HepG2 (cell line): ENCODE measurements at regions not wholly inside any gene's neighbourhood (a gene's known extent, or its start where the extent isn't known, plus 50 kb on each side); places are given as distances from the start of the nearest gene placed in this dataset.

Source experiments
- ATAC-seq: fragments of 200-7000 bp; cut with Tn5 transposase; 3 replicates; pipeline ENCODE4 v1.9.1; 2020; ENCODE audit warnings: mild to moderate bottlenecking, moderate library complexity
- BruUV-seq: library from RNA; stranded (reverse); fragments of 400-500 nt; replicated peaks from 2 replicates; lab custom pipeline; 2021; lab: Mats Ljungman, UMichigan
- CTCF ChIA-PET: fragments of 300-600 bp; formaldehyde crosslinking; extraction: SDS; loops from one replicate; lab custom pipeline; 2021; ENCODE audit warnings: low total read pairs, inconsistent platforms, low intra/inter-chr PET ratio; lab: Yijun Ruan, JAX
- POLR2A ChIA-PET: fragments of 350-600 bp; sonication (Branson Sonifier 250); formaldehyde crosslinking; loops from one replicate; lab custom pipeline; 2020; ENCODE audit warnings: antibody characterized with exemption, inconsistent platforms; lab: Yijun Ruan, JAX
- DNase-seq: peaks from one replicate; pipeline ENCODE4 v3.0.0-alpha.2; 2015; ENCODE audit warnings: low spot score
- FAIRE-seq: peaks from 3 replicates; lab custom pipeline; 2011; peaks lifted over from hg19 to GRCh38; lab: Jason Lieb, UNC
- H2AFZ ChIP-seq: one replicate; pipeline ENCODE4 v1.6.1; 2011; ENCODE audit warnings: low read length, inconsistent platforms
- H3K27ac ChIP-seq: fragments of 300-600 bp; 3 replicates; pipeline ENCODE4 v1.8.0; 2011; ENCODE audit warnings: mixed run types, mild to moderate bottlenecking, mixed read lengths, low read length, inconsistent platforms; ENCODE audit not compliant: insufficient read depth; ENCODE audit errors: extremely low read length
- H3K27me3 ChIP-seq, 2 experiments: fragments of 200-600 bp in 1 of 2; 2 replicates in 1 of 2; 3 replicates in 1 of 2; pipeline versions ENCODE4 v1.6.0 to v1.8.0; 2011; ENCODE audit warnings: low read length in 2 of 2, mild to moderate bottlenecking in 2 of 2, moderate library complexity in 2 of 2, inconsistent platforms in 1 of 2; ENCODE audit not compliant: insufficient read depth in 2 of 2, control insufficient read depth in 1 of 2
- H3K36me3 ChIP-seq, 2 experiments: fragments of 200-600 bp in 1 of 2; replicated peaks in 1 of 2; 2 replicates in 1 of 2; 3 replicates in 1 of 2; pipeline versions ENCODE4 v1.5.1 to v1.8.0; 2011; ENCODE audit warnings: low read length in 2 of 2, inconsistent platforms in 1 of 2; ENCODE audit not compliant: insufficient read depth in 2 of 2, control insufficient read depth in 1 of 2
- H3K4me1 ChIP-seq: 2 replicates; pipeline ENCODE4 v1.5.1; 2012; ENCODE audit warnings: low read length, inconsistent platforms; ENCODE audit not compliant: insufficient read depth
- H3K4me2 ChIP-seq: 2 replicates; pipeline ENCODE4 v1.6.0; 2011; ENCODE audit warnings: low read depth, low read length, inconsistent platforms
- H3K4me3 ChIP-seq, 3 experiments: fragments of 200-600 bp in 1 of 3; sonication (generic), shearing (Covaris generic) in 1 of 3; replicated peaks in 1 of 3; 2 replicates each; pipeline ENCODE4 v1.5.1; 2011 to 2016; ENCODE audit warnings: low read length in 3 of 3, inconsistent platforms in 2 of 3, low read depth in 2 of 3, mild to moderate bottlenecking in 2 of 3, control low read depth in 1 of 3, mixed read lengths in 1 of 3; ENCODE audit not compliant: insufficient read depth in 1 of 3
- H3K79me2 ChIP-seq: one replicate; pipeline ENCODE4 v1.6.1; 2011; ENCODE audit warnings: low read length, inconsistent platforms; ENCODE audit not compliant: insufficient read depth
- H3K9ac ChIP-seq: 2 replicates; pipeline ENCODE4 v1.6.0; 2011; ENCODE audit warnings: mild to moderate bottlenecking, low read depth, low read length, inconsistent platforms; ENCODE audit not compliant: insufficient read depth
- H3K9me3 ChIP-seq: 2 replicates; pipeline ENCODE4 v1.5.1; 2012; ENCODE audit warnings: mild to moderate bottlenecking, low read length
- H4K20me1 ChIP-seq: 2 replicates; pipeline ENCODE4 v1.6.0; 2011; ENCODE audit warnings: inconsistent platforms, mild to moderate bottlenecking, low read length, moderate library complexity; ENCODE audit not compliant: insufficient read depth
- ARHGAP35 ChIP-seq: sonication (generic); formaldehyde crosslinking; IDR thresholded peaks from 2 replicates; pipeline ENCODE4 v1.9.0; 2022; ENCODE audit warnings: mild to moderate bottlenecking, inconsistent platforms, moderate library complexity, missing genetic modification reagents, borderline replicate concordance
- DDIT3 ChIP-seq: sonication (generic); formaldehyde crosslinking; IDR thresholded peaks from 2 replicates; pipeline ENCODE4 v1.4.0; 2020; ENCODE audit warnings: mild to moderate bottlenecking, missing genetic modification reagents
- IRF2 ChIP-seq: IDR thresholded peaks from 2 replicates; pipeline ENCODE4 v1.6.1; 2018; ENCODE audit warnings: missing genetic modification reagents, missing compliant biosample characterization
- NPAS2 ChIP-seq: sonication (generic); formaldehyde crosslinking; IDR thresholded peaks from 2 replicates; pipeline ENCODE4 v1.8.0; 2022; ENCODE audit warnings: mild to moderate bottlenecking, missing genetic modification reagents, borderline replicate concordance
- RFX1 ChIP-seq: fragments of 450-650 bp; IDR thresholded peaks from 2 replicates; pipeline ENCODE4 v1.6.1; 2017
- SATB2 ChIP-seq: sonication (generic); formaldehyde crosslinking; IDR thresholded peaks from 2 replicates; pipeline ENCODE4 v1.5.0; 2020; ENCODE audit warnings: missing genetic modification reagents
- SMC3 ChIP-seq: IDR thresholded peaks from 2 replicates; pipeline ENCODE4 v1.6.1; 2011; ENCODE audit warnings: low read length, improper control_type of control experiment
- SRSF4 ChIP-seq: fragments of 200-400 bp; formaldehyde crosslinking; IDR thresholded peaks from one replicate; pipeline ENCODE4 v1.6.1; 2018; ENCODE audit warnings: mild to moderate bottlenecking, low read depth, low read length, moderate library complexity; ENCODE audit not compliant: poor library complexity, severe bottlenecking
- TAF15 ChIP-seq: fragments of 200-400 bp; formaldehyde crosslinking; IDR thresholded peaks from one replicate; pipeline ENCODE4 v1.6.1; 2018; ENCODE audit warnings: mild to moderate bottlenecking, low read depth, low read length; ENCODE audit not compliant: poor library complexity, severe bottlenecking
- TFAP4 ChIP-seq: sonication (generic); IDR thresholded peaks from 2 replicates; pipeline ENCODE4 v1.6.1; 2016; ENCODE audit warnings: low read depth, borderline replicate concordance
- THRA ChIP-seq: sonication (generic); formaldehyde crosslinking; IDR thresholded peaks from 2 replicates; pipeline ENCODE4 v1.4.0; 2020; ENCODE audit warnings: missing genetic modification reagents, borderline replicate concordance
- ZMYM3 ChIP-seq: sonication (generic); formaldehyde crosslinking; IDR thresholded peaks from 2 replicates; pipeline ENCODE4 v1.5.1; 2020; ENCODE audit warnings: mild to moderate bottlenecking, missing genetic modification reagents
- ZMYM4 ChIP-seq: sonication (generic); formaldehyde crosslinking; IDR thresholded peaks from 2 replicates; pipeline ENCODE4 v1.8.1; 2023; ENCODE audit warnings: mild to moderate bottlenecking, missing genetic modification reagents
- ZNF773 ChIP-seq: sonication (generic); formaldehyde crosslinking; IDR thresholded peaks from 2 replicates; pipeline ENCODE4 v1.4.0; 2020; ENCODE audit warnings: missing genetic modification reagents, borderline replicate concordance
- ZNF800 ChIP-seq: sonication (generic); formaldehyde crosslinking; IDR thresholded peaks from 2 replicates; pipeline ENCODE4 v1.4.0; 2020; ENCODE audit warnings: missing genetic modification reagents
- ZSCAN9 ChIP-seq: IDR thresholded peaks from 2 replicates; pipeline ENCODE4 v1.6.1; 2016; ENCODE audit warnings: borderline replicate concordance
- WGBS: methylation state at CpG from one replicate; pipeline ENCODE4 v1.1.6; 2017; ENCODE audit warnings: low lambda C conversion rate; 5-methylcytosine and 5-hydroxymethylcytosine counted together
- in situ Hi-C: cut with HindIII; loops from 2 replicates; pipeline ENCODE4 v1.10.0; 2017; ENCODE audit warnings: low pct_unique_long_range_greater_than_20kb; ENCODE audit not compliant: extremely low pct_ligation_motif_present
- intact Hi-C: fragments of 100-400 bp; cut with micrococcal nuclease; formaldehyde crosslinking; loops from one replicate; pipeline ENCODE4 v1.10.0; 2022; ENCODE audit not compliant: unreplicated experiment

- no peak overlapping the region for H3K9ac ChIP-seq
- TF ChIP-seq ZMYM4 (CRISPR knock-in tag) = no peak
- no peak for TF ChIP-seq ZNF800
- no peak for TF ChIP-seq TAF15
- TF ChIP-seq NPAS2 (CRISPR knock-in tag) = no peak
- no peak for TF ChIP-seq SMC3
- TF ChIP-seq THRA = no peak
- TF ChIP-seq SRSF4 = no peak
- TF ChIP-seq IRF2 = no peak
- no peak for TF ChIP-seq RFX1
- no peak for TF ChIP-seq ZMYM3
- no peak for TF ChIP-seq DDIT3 (CRISPR knock-in tag)
- no peak for TF ChIP-seq ZSCAN9 (CRISPR knock-in tag)
- TF ChIP-seq TFAP4 = no peak
- TF ChIP-seq SATB2 (CRISPR knock-in tag) = no peak
- TF ChIP-seq ARHGAP35 (CRISPR knock-in tag) = no peak
- TF ChIP-seq ZNF773 = no peak
- intact Hi-C loops = no loop called here
- no peak overlapping the region for H2AFZ ChIP-seq
- no peak for DNase-seq
- in situ Hi-C loops = no loop called here
- H3K79me2 ChIP-seq = no peaks in the 10 kb centered on the region
- WGBS = 15% methylated on average over 6 of the region's 6 CpGs
- no peak for FAIRE-seq
- 0 out of 5 replicates have a peak, but pooled peaks cover 0 to 3% of the 10 kb centered on the region in 2 experiments for H3K27me3 ChIP-seq
- H4K20me1 ChIP-seq = no peaks in the 10 kb centered on the region
- CTCF ChIA-PET = no interaction called here
- H3K9me3 ChIP-seq = no peaks in the 10 kb centered on the region
- H3K4me1 ChIP-seq = no peaks in the 10 kb centered on the region
- POLR2A ChIA-PET = no interaction called here
- no peaks in the 10 kb centered on the region for H3K36me3 ChIP-seq
- H3K27ac ChIP-seq = no peak overlapping the region
- no peak for ATAC-seq
- no peak overlapping the region for H3K4me2 ChIP-seq
- no peak overlapping the region for H3K4me3 ChIP-seq
- no TSS peak for BruUV-seq
These were observed 225.0 kb downstream of the ESM1 start for GRCh38 chr5:54760182-54760935.
